WERI-Rb-1 (cell line): ENCODE measurements at regions not wholly inside any gene's neighbourhood (a gene's known extent, or its start where the extent isn't known, plus 50 kb on each side); places are given as distances from the start of the nearest gene placed in this dataset.

Experiments
- DNase-seq: peaks from one replicate; pipeline ENCODE4 v3.0.0-alpha.2; 2020
- H3K27ac ChIP-seq: fragments of 250-450 bp; sonication (Bioruptor Pico); 2 replicates; pipeline ENCODE4 v1.5.1; 2020; ENCODE audit warnings: mild to moderate bottlenecking, moderate library complexity
- H3K27me3 ChIP-seq: fragments of 250-450 bp; sonication (Bioruptor Pico); 2 replicates; pipeline ENCODE4 v1.5.1; 2021; ENCODE audit warnings: mild to moderate bottlenecking, low read depth, moderate library complexity; ENCODE audit not compliant: insufficient read depth, severe bottlenecking
- H3K36me3 ChIP-seq: fragments of 250-450 bp; sonication (Bioruptor Pico); 2 replicates; pipeline ENCODE4 v1.5.1; 2020; ENCODE audit warnings: mild to moderate bottlenecking, moderate library complexity
- H3K4me3 ChIP-seq: 2 replicates; pipeline ENCODE4 v1.5.1; 2011; ENCODE audit warnings: low read depth, mild to moderate bottlenecking, control low read depth, low read length
- H3K9me3 ChIP-seq: fragments of 250-450 bp; sonication (Bioruptor Pico); 2 replicates; pipeline ENCODE4 v1.5.1; 2021; ENCODE audit warnings: mild to moderate bottlenecking, moderate library complexity; ENCODE audit not compliant: severe bottlenecking
- CTCF ChIP-seq: IDR thresholded peaks from 2 replicates; pipeline ENCODE4 v1.5.1; 2011; ENCODE audit warnings: low read depth, mild to moderate bottlenecking, control low read depth, inconsistent platforms, low read length

DNA sequence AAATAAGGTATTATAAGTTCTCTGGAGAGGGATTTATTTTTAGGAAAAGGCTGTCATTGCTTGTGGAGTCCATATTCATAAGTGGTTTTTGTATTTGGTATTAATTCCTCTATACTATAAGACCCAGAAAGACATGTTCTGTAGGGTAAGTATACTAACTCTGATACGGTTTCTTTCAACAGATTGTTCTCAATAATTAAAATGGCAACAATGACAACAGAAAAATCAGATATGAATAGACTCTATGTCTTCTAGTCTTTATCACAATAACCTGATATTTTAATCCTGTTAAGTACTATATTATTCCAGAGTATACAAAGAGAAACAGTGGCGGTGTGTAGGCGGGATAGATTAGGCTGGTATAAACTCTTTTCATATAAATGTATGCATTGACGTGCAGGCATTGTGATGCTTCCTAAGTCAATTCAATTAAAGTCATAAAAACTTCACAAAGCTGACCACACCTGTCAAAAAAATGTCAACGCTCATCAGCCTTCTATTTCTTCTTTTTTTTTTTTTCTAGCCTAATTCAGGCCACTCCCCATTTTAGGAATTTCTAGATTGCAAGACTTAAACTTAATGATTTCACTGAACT lies 150.4 kb downstream of the TRIML1 start:
- no peaks in the 10 kb centered on the region for H3K9me3 ChIP-seq
- no peak for DNase-seq
- no peaks in the 10 kb centered on the region for H3K36me3 ChIP-seq
- TF ChIP-seq CTCF, result no peak
- H3K27me3 ChIP-seq, result peaks cover 91% of the 10 kb centered on the region
- no peak overlapping the region for H3K27ac ChIP-seq
- H3K4me3 ChIP-seq, result no peak overlapping the region

GRCh38 chr4:188295899-188296298 lies 156.7 kb downstream of the TRIML1 start:
- no peaks in the 10 kb centered on the region for H3K36me3 ChIP-seq
- no peak for TF ChIP-seq CTCF
- H3K4me3 ChIP-seq, result no peak overlapping the region
- peaks cover 2% of the 10 kb centered on the region for H3K9me3 ChIP-seq
- no peak overlapping the region for H3K27ac ChIP-seq
- H3K27me3 ChIP-seq, result peaks cover 92% of the 10 kb centered on the region
- no peak for DNase-seq

GRCh38 chr4:188296331-188296730 lies 157.1 kb downstream of the TRIML1 start:
- no peaks in the 10 kb centered on the region for H3K36me3 ChIP-seq
- no peak for DNase-seq
- no peak overlapping the region for H3K4me3 ChIP-seq
- no peak overlapping the region for H3K27ac ChIP-seq
- no peak for TF ChIP-seq CTCF
- H3K27me3 ChIP-seq, result peaks cover 94% of the 10 kb centered on the region
- peaks cover 3% of the 10 kb centered on the region for H3K9me3 ChIP-seq

- H3K4me3 ChIP-seq, result no peak overlapping the region
- H3K9me3 ChIP-seq, result peaks cover 3% of the 10 kb centered on the region
- no peaks in the 10 kb centered on the region for H3K36me3 ChIP-seq
- no peak overlapping the region for H3K27ac ChIP-seq
- DNase-seq, result no peak
- TF ChIP-seq CTCF, result no peak
- peaks cover 95% of the 10 kb centered on the region for H3K27me3 ChIP-seq
Measured at GRCh38 chr4:188297873-188298272, 158.6 kb downstream of the TRIML1 start.

GRCh38 chr4:188299161-188299560 lies 159.9 kb downstream of the TRIML1 start:
- Histone ChIP-seq H3K27ac (no peak overlapping the region), H3K4me3 (no peak overlapping the region), H3K9me3 (peaks cover 3% of the 10 kb centered on the region), H3K27me3 (peaks cover 93% of the 10 kb centered on the region), H3K36me3 (no peaks in the 10 kb centered on the region)
- no peak for TF ChIP-seq CTCF
- no peak for DNase-seq

- no peak overlapping the region for H3K4me3 ChIP-seq
- H3K27me3 ChIP-seq, result peaks cover 94% of the 10 kb centered on the region
- H3K9me3 ChIP-seq, result peaks cover 3% of the 10 kb centered on the region
- H3K36me3 ChIP-seq, result no peaks in the 10 kb centered on the region
- no peak for TF ChIP-seq CTCF
- DNase-seq, result no peak
- no peak overlapping the region for H3K27ac ChIP-seq
Measured at GRCh38 chr4:188300385-188300784, 161.1 kb downstream of the TRIML1 start.
